Neural cell (in vitro differentiated cells): ENCODE measurements at regions not wholly inside any gene's neighbourhood (a gene's known extent, or its start where the extent isn't known, plus 50 kb on each side); places are given as distances from the start of the nearest gene placed in this dataset.

Experiments
- H2AFZ ChIP-seq: fragments of 200-600, 300-800 bp; sonication (generic), shearing (Covaris generic); 2 replicates; pipeline ENCODE4 v1.6.0; 2014; ENCODE audit warnings: low read depth, mild to moderate bottlenecking, antibody characterized with exemption, low read length, moderate library complexity
- H3F3A ChIP-seq: fragments of 200-600 bp; shearing (Covaris generic); 2 replicates; pipeline ENCODE4 v1.6.1; 2016; ENCODE audit warnings: mild to moderate bottlenecking, moderate library complexity, mixed read lengths, antibody characterized with exemption, low read length; ENCODE audit not compliant: insufficient read depth, poor library complexity, severe bottlenecking
- H3K27ac ChIP-seq: fragments of 200-600, 300-800 bp; sonication (generic), shearing (Covaris generic); 2 replicates; pipeline ENCODE4 v1.5.1; 2014; ENCODE audit warnings: mild to moderate bottlenecking, low read length, moderate library complexity
- H3K27me3 ChIP-seq: fragments of 300-800, 200-600 bp; sonication (generic), shearing (Covaris generic); 2 replicates; pipeline ENCODE4 v1.6.0; 2014; ENCODE audit warnings: mild to moderate bottlenecking, low read depth, low read length, moderate library complexity; ENCODE audit not compliant: insufficient read depth
- H3K36me3 ChIP-seq: fragments of 300-800, 200-600 bp; sonication (generic), shearing (Covaris generic); 2 replicates; pipeline ENCODE4 v1.5.1; 2014; ENCODE audit warnings: mild to moderate bottlenecking, antibody characterized with exemption, low read length, moderate library complexity; ENCODE audit not compliant: insufficient read depth
- H3K4me2 ChIP-seq: fragments of 300-800, 200-600 bp; sonication (generic), shearing (Covaris generic); 2 replicates; pipeline ENCODE4 v1.6.0; 2014; ENCODE audit warnings: mild to moderate bottlenecking, low read length
- H3K4me3 ChIP-seq: fragments of 300-800, 200-600 bp; sonication (generic), shearing (Covaris generic); 2 replicates; pipeline ENCODE4 v1.5.1; 2014; ENCODE audit warnings: mild to moderate bottlenecking, low read length, moderate library complexity
- H3K79me2 ChIP-seq: fragments of 200-600 bp; shearing (Covaris generic); replicated peaks from 2 replicates; pipeline ENCODE4 v1.6.0; 2014; ENCODE audit warnings: mild to moderate bottlenecking, low read length, moderate library complexity; ENCODE audit not compliant: insufficient read depth
- H3K9ac ChIP-seq: fragments of 300-800, 200-600 bp; sonication (generic), shearing (Covaris generic); 2 replicates; pipeline ENCODE4 v1.6.1; 2016; ENCODE audit warnings: mild to moderate bottlenecking, low read length, mixed read lengths
- H3K9me2 ChIP-seq: fragments of 200-600 bp; shearing (Covaris generic); 2 replicates; pipeline ENCODE4 v1.6.1; 2016; ENCODE audit warnings: mild to moderate bottlenecking, low read length, mixed read lengths; ENCODE audit not compliant: insufficient read depth
- H3K9me3 ChIP-seq: fragments of 200-600, 300-800 bp; sonication (generic), shearing (Covaris generic); 2 replicates; pipeline ENCODE4 v1.6.1; 2016; ENCODE audit warnings: mild to moderate bottlenecking, mixed run types, low read length, moderate library complexity, mixed read lengths
- H4K20me1 ChIP-seq: fragments of 200-600 bp; shearing (Covaris generic); 2 replicates; pipeline ENCODE4 v1.6.1; 2016; ENCODE audit warnings: mild to moderate bottlenecking, mixed run types; ENCODE audit not compliant: insufficient read depth
- EP300 ChIP-seq: fragments of 450-650 bp; conservative IDR thresholded peaks from 2 replicates; pipeline ENCODE4 v1.6.1; 2014; ENCODE audit warnings: antibody characterized with exemption, mild to moderate bottlenecking, moderate library complexity; ENCODE audit not compliant: poor library complexity, severe bottlenecking
- EZH2 ChIP-seq: fragments of 200-600, 300-800 bp; shearing (Covaris generic), sonication (generic); IDR thresholded peaks from 2 replicates; pipeline ENCODE4 v1.6.1; 2014; ENCODE audit warnings: antibody characterized with exemption, low read length, borderline replicate concordance, mild to moderate bottlenecking; ENCODE audit not compliant: insufficient read depth, poor library complexity, severe bottlenecking
- MXI1 ChIP-seq: fragments of 450-650 bp; conservative IDR thresholded peaks from 2 replicates; pipeline ENCODE4 v1.6.1; 2014; ENCODE audit warnings: antibody characterized with exemption, mild to moderate bottlenecking; ENCODE audit not compliant: poor library complexity, severe bottlenecking
- POLR2AphosphoS5 ChIP-seq: IDR thresholded peaks from 2 replicates; pipeline ENCODE4 v1.6.1; 2012
- RAD21 ChIP-seq: fragments of 450-650 bp; conservative IDR thresholded peaks from 2 replicates; pipeline ENCODE4 v1.6.1; 2014; ENCODE audit warnings: antibody characterized with exemption, mild to moderate bottlenecking, moderate library complexity
- SMC3 ChIP-seq: fragments of 450-650 bp; conservative IDR thresholded peaks from 2 replicates; pipeline ENCODE4 v1.6.1; 2014; ENCODE audit warnings: antibody characterized with exemption, mild to moderate bottlenecking, moderate library complexity; ENCODE audit not compliant: poor library complexity
- TAF1 ChIP-seq: IDR thresholded peaks from 2 replicates; pipeline ENCODE4 v1.6.1; 2012; ENCODE audit warnings: low read depth
- TF ChIP-seq, protein P1 (sequence below): IDR thresholded peaks from 2 replicates; pipeline ENCODE4 v1.6.1; 2012; ENCODE audit warnings: borderline replicate concordance
- TF ChIP-seq, protein P2 (sequence below): fragments of 450-650 bp; IDR thresholded peaks from 2 replicates; pipeline ENCODE4 v1.5.1; 2014; ENCODE audit warnings: antibody characterized with exemption, mild to moderate bottlenecking, moderate library complexity; ENCODE audit not compliant: poor library complexity, severe bottlenecking

DNA sequence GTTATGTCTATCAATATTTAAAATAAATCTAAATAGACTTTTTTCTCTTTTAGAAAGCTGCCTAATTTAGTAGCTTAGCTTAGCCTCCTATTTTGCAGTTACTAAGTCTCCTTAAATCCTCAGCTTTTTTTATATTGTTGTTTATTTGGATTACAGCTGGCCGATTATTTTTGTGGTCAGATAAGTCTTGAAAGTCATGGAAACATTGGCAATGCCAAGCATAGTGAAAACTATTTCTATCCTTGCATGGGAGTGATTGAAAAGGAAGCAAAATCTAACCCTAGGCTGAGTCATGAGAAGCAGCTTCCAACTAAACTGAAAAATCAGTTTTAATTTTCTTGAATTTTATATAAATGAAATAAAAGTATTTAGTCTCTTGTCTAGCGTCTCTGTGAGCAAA lies 1063.0 kb upstream of the GBE1 start:
- Histone ChIP-seq H3K27ac (no peak overlapping the region), H3K9me3 (no peaks in the 10 kb centered on the region), H4K20me1 (no peaks in the 10 kb centered on the region), H3K27me3 (no peaks in the 10 kb centered on the region), H3K4me3 (no peak overlapping the region), H3K4me2 (no peak overlapping the region), H2AFZ (no peak overlapping the region), H3K9ac (no peak overlapping the region), H3K36me3 (no peaks in the 10 kb centered on the region), H3K79me2 (no peaks in the 10 kb centered on the region), H3F3A (no peaks in the 10 kb centered on the region), H3K9me2 (no peaks in the 10 kb centered on the region)
- TF ChIP-seq, protein P1, sequence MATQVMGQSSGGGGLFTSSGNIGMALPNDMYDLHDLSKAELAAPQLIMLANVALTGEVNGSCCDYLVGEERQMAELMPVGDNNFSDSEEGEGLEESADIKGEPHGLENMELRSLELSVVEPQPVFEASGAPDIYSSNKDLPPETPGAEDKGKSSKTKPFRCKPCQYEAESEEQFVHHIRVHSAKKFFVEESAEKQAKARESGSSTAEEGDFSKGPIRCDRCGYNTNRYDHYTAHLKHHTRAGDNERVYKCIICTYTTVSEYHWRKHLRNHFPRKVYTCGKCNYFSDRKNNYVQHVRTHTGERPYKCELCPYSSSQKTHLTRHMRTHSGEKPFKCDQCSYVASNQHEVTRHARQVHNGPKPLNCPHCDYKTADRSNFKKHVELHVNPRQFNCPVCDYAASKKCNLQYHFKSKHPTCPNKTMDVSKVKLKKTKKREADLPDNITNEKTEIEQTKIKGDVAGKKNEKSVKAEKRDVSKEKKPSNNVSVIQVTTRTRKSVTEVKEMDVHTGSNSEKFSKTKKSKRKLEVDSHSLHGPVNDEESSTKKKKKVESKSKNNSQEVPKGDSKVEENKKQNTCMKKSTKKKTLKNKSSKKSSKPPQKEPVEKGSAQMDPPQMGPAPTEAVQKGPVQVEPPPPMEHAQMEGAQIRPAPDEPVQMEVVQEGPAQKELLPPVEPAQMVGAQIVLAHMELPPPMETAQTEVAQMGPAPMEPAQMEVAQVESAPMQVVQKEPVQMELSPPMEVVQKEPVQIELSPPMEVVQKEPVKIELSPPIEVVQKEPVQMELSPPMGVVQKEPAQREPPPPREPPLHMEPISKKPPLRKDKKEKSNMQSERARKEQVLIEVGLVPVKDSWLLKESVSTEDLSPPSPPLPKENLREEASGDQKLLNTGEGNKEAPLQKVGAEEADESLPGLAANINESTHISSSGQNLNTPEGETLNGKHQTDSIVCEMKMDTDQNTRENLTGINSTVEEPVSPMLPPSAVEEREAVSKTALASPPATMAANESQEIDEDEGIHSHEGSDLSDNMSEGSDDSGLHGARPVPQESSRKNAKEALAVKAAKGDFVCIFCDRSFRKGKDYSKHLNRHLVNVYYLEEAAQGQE = no peak
- TF ChIP-seq MXI1 (no peak), EZH2 (no peak), TAF1 (no peak), RAD21 (no peak), EP300 (no peak), POLR2AphosphoS5 (no peak), SMC3 (no peak)
- TF ChIP-seq, protein P2, sequence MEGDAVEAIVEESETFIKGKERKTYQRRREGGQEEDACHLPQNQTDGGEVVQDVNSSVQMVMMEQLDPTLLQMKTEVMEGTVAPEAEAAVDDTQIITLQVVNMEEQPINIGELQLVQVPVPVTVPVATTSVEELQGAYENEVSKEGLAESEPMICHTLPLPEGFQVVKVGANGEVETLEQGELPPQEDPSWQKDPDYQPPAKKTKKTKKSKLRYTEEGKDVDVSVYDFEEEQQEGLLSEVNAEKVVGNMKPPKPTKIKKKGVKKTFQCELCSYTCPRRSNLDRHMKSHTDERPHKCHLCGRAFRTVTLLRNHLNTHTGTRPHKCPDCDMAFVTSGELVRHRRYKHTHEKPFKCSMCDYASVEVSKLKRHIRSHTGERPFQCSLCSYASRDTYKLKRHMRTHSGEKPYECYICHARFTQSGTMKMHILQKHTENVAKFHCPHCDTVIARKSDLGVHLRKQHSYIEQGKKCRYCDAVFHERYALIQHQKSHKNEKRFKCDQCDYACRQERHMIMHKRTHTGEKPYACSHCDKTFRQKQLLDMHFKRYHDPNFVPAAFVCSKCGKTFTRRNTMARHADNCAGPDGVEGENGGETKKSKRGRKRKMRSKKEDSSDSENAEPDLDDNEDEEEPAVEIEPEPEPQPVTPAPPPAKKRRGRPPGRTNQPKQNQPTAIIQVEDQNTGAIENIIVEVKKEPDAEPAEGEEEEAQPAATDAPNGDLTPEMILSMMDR = no peak

DNA sequence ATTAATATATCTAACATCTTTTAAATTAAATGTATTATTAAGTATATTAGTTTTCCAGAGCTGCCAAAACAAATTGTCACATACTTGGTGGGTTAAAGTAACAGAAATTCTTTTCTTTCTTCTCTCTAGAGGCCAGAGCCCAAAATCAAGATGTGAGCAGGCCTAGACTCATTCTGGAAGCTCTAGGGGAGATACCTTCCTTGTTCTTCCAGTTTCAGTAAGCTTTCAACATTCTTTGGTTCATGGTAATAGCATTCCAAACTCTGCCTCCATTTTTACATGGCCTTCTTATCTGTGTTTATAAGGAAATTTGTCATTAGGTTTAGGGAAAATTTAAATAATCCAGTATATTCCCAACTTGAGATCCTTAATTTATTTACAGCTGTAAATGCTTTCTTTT lies 1054.6 kb upstream of the GBE1 start:
- H3K9me2 ChIP-seq = no peaks in the 10 kb centered on the region
- no peak overlapping the region for H3K4me2 ChIP-seq
- no peaks in the 10 kb centered on the region for H3K36me3 ChIP-seq
- no peak overlapping the region for H2AFZ ChIP-seq
- H3K9ac ChIP-seq = no peak overlapping the region
- no peaks in the 10 kb centered on the region for H3K79me2 ChIP-seq
- H4K20me1 ChIP-seq = no peaks in the 10 kb centered on the region
- TF ChIP-seq RAD21 = no peak
- peaks cover 5% of the 10 kb centered on the region for H3K9me3 ChIP-seq
- no peaks in the 10 kb centered on the region for H3F3A ChIP-seq
- no peak overlapping the region for H3K27ac ChIP-seq
- no peak overlapping the region for H3K4me3 ChIP-seq
- H3K27me3 ChIP-seq = no peaks in the 10 kb centered on the region

DNA sequence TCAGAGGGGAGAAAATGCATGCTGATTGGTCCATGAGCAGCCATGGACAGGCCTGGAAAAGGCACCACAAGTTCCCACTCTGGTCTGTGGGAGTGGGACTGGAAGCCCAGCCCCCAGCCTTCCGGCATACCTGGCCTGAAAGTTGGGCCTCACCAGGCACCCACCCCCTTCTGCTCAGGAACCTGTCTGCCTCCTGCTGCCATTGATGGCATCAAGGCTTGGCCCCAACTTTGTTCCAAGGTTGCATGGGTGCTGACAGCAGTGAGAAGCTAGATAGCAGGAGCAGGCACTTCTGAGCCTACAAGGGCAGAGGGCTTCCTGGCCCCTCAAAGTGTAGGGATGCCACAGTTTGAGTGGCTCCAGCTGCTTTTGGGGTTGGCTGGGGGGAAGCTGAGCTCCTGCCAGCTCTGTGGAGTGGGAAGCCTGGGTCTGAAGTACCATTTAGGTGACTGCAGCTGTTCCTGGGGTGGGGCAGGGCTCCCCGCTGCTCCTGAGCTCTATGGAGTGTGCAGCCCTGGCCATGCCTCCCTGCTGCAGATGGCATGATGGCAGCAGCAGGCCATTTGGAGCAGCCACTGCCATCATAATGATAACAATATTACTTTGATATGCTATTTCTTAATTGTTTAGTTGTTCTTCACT lies 1054.1 kb upstream of the GBE1 start:
- H3K27me3 ChIP-seq = no peaks in the 10 kb centered on the region
- no peak overlapping the region for H2AFZ ChIP-seq
- no peaks in the 10 kb centered on the region for H4K20me1 ChIP-seq
- peaks cover 5% of the 10 kb centered on the region for H3K9me3 ChIP-seq
- TF ChIP-seq EZH2 (no peak), RAD21 (no peak), TAF1 (no peak), POLR2AphosphoS5 (no peak), MXI1 (no peak), EP300 (no peak), SMC3 (no peak)
- TF ChIP-seq, protein P2 = no peak
- TF ChIP-seq, protein P1 = no peak
- H3K9ac ChIP-seq = no peak overlapping the region
- no peak overlapping the region for H3K4me2 ChIP-seq
- no peak overlapping the region for H3K4me3 ChIP-seq
- no peaks in the 10 kb centered on the region for H3K79me2 ChIP-seq
- no peaks in the 10 kb centered on the region for H3F3A ChIP-seq
- H3K9me2 ChIP-seq = no peaks in the 10 kb centered on the region
- no peaks in the 10 kb centered on the region for H3K36me3 ChIP-seq
- H3K27ac ChIP-seq = no peak overlapping the region
